BE2C (cell line): ENCODE measurements at regions not wholly inside any gene's neighbourhood (a gene's known extent, or its start where the extent isn't known, plus 50 kb on each side); places are given as distances from the start of the nearest gene placed in this dataset.
A peak's percentile ranks its signal among the peaks of the same experiment; 100 is the strongest.

Experiments
- DNase-seq: peaks from one replicate; pipeline ENCODE4 v3.0.0-alpha.2; 2020
- H3K27me3 ChIP-seq: fragments of 250-450 bp; sonication (Bioruptor Pico); 2 replicates; pipeline ENCODE4 v1.5.1; 2020; ENCODE audit warnings: mild to moderate bottlenecking
- H3K36me3 ChIP-seq: fragments of 250-450 bp; sonication (Bioruptor Pico); 2 replicates; pipeline ENCODE4 v1.5.1; 2020; ENCODE audit warnings: mild to moderate bottlenecking
- H3K4me1 ChIP-seq: fragments of 250-450 bp; sonication (Bioruptor Pico); 2 replicates; pipeline ENCODE4 v1.5.1; 2020
- H3K4me3 ChIP-seq: 2 replicates; pipeline ENCODE4 v1.5.1; 2011; ENCODE audit warnings: low read depth, low read length
- H3K9me3 ChIP-seq: fragments of 250-450 bp; sonication (Bioruptor Pico); 2 replicates; pipeline ENCODE4 v1.5.1; 2020
- CTCF ChIP-seq: IDR thresholded peaks from 2 replicates; pipeline ENCODE4 v1.5.1; 2012; ENCODE audit warnings: mild to moderate bottlenecking, low read depth, low read length

GRCh38 chr5:4698596-4698995 is 441.5 kb upstream of the ADAMTS16 start:
- no peak for DNase-seq
- TF ChIP-seq CTCF = no peak

GRCh38 chr5:4699592-4699991 is 440.5 kb upstream of the ADAMTS16 start:
- Histone ChIP-seq H3K9me3 (peaks cover 4% of the 10 kb centered on the region; the same call in 1 of the 2 replicates), H3K4me3 (no peak overlapping the region), H3K36me3 (no peaks in the 10 kb centered on the region), H3K27me3 (no peaks in the 10 kb centered on the region), H3K4me1 (no peaks in the 10 kb centered on the region)
- no peak for TF ChIP-seq CTCF
- no peak for DNase-seq

More at GRCh38 chr5:4698596-4698995, 441.5 kb upstream of the ADAMTS16 start:
- Histone ChIP-seq H3K9me3 (peaks cover 4% of the 10 kb centered on the region; the same call in 1 of the 2 replicates), H3K36me3 (no peaks in the 10 kb centered on the region), H3K27me3 (no peaks in the 10 kb centered on the region), H3K4me3 (no peak overlapping the region), H3K4me1 (no peaks in the 10 kb centered on the region)

GRCh38 chr5:4700069-4700468 is 440.1 kb upstream of the ADAMTS16 start:
- DNase-seq = peak; percentile 50
- no peaks in the 10 kb centered on the region for H3K27me3 ChIP-seq
- H3K9me3 ChIP-seq = peaks cover 4% of the 10 kb centered on the region; the same call in 1 of the 2 replicates
- no peaks in the 10 kb centered on the region for H3K36me3 ChIP-seq
- H3K4me3 ChIP-seq = no peak overlapping the region
- H3K4me1 ChIP-seq = no peaks in the 10 kb centered on the region
- peak; percentile 51 for TF ChIP-seq CTCF

GRCh38 chr5:4700871-4701270 is 439.3 kb upstream of the ADAMTS16 start:
- H3K36me3 ChIP-seq = no peaks in the 10 kb centered on the region
- H3K4me1 ChIP-seq = no peaks in the 10 kb centered on the region
- H3K4me3 ChIP-seq = no peak overlapping the region
- no peaks in the 10 kb centered on the region for H3K27me3 ChIP-seq
- no peak for DNase-seq
- H3K9me3 ChIP-seq = peaks cover 4% of the 10 kb centered on the region; the same call in 1 of the 2 replicates
- no peak for TF ChIP-seq CTCF

GRCh38 chr5:4703931-4704458 is 436.1 kb upstream of the ADAMTS16 start:
- Histone ChIP-seq H3K27me3 (no peaks in the 10 kb centered on the region), H3K9me3 (peaks cover 1% of the 10 kb centered on the region; the same call in 1 of the 2 replicates), H3K4me1 (no peaks in the 10 kb centered on the region), H3K36me3 (no peaks in the 10 kb centered on the region), H3K4me3 (no peak overlapping the region)
- DNase-seq = no peak
- TF ChIP-seq CTCF = no peak

GRCh38 chr5:4704951-4705350 is 435.2 kb upstream of the ADAMTS16 start:
- no peak for DNase-seq
- H3K36me3 ChIP-seq = no peaks in the 10 kb centered on the region
- no peaks in the 10 kb centered on the region for H3K4me1 ChIP-seq
- no peak for TF ChIP-seq CTCF
- no peak overlapping the region for H3K4me3 ChIP-seq
- no peaks in the 10 kb centered on the region for H3K27me3 ChIP-seq
- no peaks in the 10 kb centered on the region for H3K9me3 ChIP-seq
